GM10847 (cell line): ENCODE measurements at regions not wholly inside any gene's neighbourhood (a gene's known extent, or its start where the extent isn't known, plus 50 kb on each side); places are given as distances from the start of the nearest gene placed in this dataset.

Experiments used
- POLR2A ChIP-seq: IDR thresholded peaks from 2 replicates; pipeline ENCODE4 v1.6.1; 2011; ENCODE audit not compliant: insufficient read length; ENCODE audit errors: extremely low read depth

DNA sequence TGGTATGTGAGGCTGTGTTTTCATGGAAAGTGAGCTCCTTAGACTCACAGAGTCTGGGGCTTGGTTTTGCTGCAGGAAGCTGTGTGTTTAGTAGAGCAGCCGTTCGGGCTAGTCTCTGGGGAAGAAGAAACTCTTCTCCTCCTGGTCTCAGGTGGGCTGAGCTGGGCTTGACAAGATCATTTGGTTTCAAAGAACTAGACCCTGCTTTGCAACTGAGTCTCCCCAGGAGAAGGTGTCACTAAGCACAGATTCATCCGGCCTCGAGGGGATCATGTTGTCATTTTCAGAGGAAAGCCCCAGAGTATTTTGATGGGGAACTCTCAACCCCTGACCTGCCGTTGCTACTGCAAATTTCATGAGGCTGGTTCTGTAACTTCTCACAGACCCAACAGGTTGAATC lies 188.5 kb downstream of the FAM43A start:
- no peak for TF ChIP-seq POLR2A

DNA sequence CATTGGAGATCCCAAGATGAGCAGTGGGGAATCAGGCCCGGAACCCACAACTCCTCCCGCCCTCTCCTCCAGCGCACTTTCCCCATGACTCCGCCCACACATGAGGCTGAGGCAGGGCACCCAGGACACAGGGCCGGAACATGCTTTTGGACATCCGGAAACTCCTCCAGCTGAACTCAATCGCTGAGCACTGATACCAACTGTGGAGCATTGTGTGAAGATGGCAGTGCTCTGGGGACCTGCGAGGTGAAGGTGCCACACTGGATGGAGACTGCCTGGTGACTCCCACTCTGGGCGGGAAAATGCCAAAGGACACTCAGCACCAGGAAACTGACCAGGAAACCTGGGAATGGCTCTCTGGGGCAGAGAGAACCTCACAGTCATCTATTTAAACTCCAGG lies 189.1 kb downstream of the FAM43A start:
- no peak for TF ChIP-seq POLR2A

DNA sequence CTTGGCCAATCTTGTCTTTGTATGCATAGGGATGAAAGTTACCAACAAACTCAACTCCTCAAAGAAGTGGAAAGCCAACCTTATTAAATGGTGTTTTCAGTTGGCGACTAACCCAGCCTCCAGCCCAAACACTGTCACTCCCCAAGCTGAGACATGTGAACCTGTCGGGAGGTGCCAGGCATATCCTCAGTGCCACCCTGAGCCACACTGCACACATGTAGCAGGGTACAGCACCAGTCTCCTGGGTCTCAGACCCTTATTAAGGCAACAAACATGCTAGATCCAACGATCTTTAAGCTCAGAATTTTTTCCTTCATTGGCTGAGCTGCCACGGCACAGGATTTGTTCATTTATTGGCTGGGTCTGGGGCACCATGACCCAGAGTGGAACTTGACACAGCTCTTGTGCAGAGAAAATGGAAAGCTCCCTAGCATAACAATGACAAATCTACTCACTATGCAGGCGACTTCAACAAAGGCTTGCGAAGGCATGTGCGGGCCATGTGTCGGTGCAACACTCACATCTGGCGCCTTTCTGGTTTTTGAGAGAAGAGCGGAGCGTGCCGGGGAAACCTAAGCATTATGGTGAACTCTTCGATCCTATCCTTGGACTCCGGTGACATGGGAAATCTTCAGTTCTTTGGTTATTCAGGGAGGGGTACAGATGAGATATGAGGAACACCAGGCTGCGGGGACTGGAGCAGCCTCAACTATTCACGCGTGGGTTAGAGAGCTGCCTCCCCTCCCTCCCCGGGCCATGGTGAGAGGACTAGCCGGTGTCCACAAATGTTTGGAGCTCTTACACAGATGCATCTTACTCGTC lies 190.1 kb downstream of the FAM43A start:
- no peak for TF ChIP-seq POLR2A

DNA sequence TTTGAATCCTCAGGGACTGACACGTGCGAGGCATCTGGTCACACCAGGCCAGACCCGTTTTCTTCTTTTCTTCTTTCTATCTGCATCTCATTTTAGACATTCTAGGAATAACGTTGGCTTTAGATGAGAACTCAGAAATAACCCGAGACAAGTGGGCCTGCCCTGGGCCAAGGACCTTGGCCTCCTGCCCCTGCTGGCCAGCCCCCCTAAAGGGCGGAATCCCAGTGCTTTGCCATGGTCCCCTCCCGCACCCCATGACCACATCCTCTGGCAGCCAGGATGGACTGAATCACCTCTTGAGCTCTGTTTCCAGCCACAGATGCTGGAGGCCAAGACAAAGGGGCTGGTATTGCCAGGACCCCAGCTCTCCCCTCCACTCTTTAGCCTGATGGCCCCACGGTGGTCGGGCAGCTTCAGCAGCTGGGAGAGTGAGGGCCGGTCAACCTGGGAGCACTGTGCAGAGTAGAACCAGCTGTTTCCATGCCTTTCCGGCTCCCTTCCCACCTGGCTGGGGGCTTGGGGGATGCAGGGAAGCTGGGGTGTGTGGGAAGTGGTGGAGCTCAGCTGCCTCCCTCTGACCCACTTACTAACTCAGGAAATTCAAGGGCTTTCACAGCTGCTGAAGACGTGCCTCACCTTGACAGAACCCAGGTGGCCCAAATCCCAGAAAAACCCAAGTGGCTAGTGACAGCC lies 190.9 kb downstream of the FAM43A start:
- TF ChIP-seq POLR2A: no peak

DNA sequence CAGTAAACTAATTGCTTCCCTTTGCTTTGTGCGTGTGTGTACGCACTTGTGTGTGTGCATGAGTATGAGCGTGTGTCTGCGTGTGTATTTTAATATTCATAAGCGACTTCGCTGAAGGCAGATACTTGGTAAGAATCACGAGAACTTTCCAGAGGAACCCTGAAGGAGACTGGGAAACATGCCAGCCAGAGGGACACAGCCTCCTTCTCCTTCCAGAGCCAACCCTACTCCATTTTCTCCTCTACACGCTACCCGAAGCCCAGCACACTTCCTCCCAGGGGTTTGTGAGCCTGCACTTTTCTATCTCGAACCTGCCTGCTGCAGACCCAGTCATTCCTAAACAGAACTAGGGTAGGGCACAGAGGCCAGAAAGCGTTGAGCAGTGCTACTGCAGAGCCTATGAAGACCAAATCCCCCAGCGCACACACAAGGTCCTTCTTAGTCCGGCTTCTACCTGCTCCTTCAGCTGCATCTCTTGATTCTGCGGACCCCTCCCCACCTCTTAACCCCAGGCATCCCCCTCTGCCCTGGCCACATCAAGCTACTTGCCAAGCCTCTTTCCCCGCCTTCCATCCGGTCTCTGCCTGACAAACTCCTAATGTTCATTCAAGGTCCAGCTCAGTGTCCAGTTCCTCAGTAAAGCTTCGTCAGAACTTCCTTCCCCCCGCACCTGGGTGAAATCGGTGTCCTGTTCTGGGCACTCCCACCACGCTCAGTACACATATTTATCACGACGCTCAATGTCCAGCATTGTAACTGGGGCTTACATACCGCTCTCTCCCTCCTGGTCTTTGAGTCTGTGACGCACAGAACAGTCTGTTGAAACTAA lies 191.8 kb downstream of the FAM43A start:
- TF ChIP-seq POLR2A: no peak

DNA sequence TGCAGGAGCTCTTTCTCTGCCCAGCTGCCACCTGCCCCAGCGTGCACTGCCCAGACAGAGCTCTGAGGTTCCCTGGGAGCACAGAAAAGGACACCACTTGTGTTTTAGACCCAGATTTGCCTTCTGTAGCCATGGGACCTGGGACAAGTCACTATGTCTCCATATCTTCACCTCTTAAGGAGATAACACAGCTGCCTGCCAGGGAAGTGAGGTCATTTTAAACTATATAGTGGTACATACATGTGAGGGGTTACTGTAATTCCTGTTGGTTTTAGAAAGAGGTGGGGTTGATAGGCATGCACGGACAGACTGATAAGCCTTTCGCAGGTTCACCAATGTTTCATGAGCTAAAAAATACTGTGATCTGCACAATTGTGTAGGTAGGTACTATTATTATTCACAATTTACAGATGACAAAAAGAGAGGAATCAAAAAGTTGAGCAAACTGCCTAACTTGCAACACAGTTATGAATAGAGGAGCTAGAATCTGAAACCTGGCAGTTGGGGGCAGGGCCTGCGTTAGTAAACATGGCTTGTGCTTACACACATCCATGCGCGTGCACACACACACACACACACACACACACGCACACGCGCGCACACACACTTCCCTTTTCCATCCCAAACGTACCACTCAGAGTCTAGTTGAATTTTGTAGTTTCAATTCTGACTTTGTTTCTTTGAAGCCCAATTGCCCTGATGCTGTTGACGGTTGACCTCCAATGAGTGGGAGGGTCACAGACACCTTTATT lies 193.6 kb downstream of the FAM43A start:
- TF ChIP-seq POLR2A: no peak

DNA sequence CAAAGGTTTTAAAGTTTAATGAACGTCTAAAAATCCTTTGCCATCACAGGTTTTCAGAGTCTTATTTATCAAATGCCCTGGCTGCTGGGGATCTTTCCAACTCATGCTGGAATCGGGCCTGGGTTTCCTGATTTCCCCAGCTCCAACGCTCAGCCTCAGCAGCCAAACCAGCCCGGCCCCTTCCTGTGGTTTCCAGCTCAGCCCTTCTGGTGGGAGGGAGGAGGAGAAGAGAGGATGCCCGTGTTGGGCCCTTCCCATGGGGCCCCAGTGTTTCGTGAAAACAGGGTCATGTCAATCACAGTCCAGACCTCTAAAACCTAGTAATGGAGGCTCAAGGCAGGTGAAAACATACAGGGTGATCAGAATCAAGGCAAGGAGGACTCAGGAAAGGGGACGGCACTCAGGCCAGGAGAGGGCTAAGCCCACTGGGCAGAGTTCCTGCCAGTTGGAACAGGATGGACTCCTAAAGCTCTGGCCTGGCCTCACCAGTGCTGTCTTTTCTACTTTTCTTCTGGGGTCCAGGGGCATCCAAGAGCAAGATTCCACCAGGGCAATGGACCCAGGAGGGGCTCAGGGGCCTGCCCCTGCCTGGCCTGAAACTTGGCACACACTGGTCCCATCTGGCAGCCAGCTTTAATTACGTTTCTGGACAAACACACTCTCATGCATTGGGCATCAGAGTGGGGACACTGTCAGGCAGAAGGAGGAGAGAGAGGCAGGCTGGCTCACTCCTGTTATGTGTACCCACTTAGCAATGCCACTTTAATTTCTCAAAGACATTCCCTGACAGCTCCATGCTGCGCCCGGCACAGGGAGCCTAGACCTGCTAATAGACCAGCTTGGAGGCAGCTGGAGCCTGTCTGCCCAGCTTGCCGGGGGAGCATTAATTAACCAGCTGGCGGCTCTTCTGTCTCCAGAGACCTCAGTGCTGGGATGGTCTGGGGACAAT lies 194.6 kb downstream of the FAM43A start:
- TF ChIP-seq POLR2A: no peak

DNA sequence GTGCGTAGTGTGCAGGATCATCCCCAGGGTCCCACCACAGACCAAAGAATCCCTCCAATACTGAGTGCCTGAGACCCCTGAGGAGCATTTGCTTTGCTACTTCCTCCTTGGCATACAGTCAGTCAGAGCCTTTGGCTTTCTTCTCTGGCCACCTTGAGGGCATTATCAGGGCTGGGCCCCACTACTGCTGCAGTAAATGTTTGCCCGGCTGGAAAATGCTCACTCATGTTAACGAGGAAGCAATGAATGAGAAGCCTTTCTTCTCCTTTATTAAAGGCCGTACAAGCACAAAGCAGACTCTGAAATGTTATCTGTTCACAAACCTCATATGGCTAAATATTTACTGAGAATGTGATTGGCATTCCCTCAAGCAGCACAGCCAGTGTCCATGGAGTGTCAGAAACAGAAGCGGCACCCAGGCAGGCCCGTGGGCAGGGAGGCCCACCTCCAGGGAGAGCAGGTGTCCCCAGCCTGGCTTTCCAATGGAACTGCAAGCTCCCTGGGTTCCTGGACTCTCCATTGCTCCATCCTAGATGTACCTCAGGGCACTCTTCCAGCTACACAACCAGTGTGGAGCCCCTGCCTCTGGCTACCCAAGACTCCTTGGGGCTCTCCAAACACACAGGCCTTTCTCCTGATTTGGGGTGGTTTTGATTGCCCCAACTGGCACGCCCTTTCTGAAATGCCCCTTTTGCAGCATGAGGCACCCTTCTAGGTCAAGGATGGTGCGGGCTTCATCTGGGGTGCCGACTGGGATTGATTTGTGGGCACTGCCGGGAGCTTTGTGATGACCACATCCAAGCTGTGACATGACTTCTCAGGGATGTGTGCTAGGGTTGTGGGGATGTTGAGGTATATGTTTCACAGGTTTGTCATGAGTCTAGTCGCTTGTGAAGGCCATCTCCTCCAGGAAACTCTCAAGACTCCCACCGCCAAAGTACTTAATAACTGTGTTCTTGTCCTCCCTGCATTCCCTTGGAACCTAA lies 195.6 kb downstream of the FAM43A start:
- no peak for TF ChIP-seq POLR2A

DNA sequence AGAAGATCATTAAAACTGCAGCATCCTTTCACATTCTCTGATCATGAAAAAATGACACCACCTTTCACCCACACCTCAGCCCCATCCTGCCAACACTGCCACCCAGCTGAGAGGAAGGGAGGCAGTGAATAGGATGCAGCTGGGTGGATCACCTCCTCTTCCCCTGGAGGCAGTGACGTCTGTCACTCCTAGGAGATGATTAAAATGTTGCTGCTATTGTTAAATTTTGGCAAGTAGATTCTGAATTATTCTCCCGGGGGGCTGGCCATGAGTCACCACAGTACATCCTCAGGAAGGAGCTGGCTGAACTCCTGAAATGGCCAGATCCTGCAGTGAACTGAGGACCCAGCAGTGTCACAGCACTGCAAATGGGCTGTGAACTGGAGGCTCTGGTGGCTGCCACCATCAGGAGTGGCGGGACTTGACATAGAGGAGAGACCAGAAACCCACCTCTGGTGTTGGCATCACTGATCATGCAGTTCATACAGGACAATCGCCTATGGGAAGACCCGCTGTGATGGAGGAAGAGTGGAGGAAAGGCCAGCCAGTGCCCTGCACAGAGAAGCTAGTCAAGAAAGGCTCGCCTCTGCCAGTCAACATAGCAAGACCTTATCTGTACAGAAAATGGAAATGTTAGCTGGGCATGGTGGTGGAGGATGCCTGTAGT lies 199.1 kb downstream of the FAM43A start:
- TF ChIP-seq POLR2A: no peak

DNA sequence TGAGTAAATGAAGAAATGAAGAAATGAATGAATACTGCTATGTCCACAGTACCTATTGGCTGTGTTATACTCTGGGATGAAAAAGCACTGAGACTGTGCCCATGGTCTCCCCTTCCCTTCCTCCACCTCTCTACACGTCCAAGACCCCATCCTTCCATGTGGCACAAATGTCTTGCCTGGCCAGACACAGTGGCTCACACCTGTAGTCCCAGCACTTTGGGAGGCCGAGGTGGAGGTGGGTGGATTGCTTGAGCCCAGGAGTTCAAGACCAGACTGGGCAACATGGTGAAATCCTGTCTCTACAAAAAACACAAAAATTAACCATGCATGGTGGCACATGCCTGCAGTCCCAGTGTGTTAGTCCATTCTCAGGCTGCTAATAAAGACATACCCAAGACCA lies 200.1 kb downstream of the FAM43A start:
- no peak for TF ChIP-seq POLR2A

DNA sequence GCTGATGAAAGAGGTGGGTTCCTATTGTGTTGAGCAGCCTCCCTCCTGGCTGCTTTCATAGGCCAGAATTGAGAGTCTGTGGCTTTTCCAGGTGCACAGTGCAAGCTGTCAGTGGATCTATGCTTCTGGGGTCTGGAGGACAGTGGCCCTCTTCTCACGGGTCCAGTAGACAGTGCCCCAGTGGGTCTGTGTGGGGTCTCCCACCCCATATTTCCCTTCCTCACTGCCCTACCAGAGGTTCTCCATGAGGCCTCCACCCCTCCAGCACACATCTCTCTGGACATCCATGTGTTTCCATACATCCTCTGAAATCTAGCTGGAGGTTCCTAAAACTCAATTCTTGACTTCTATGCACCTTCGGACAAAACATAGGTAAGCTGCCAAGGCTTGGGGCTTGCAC lies 201.2 kb downstream of the FAM43A start:
- TF ChIP-seq POLR2A: no peak

DNA sequence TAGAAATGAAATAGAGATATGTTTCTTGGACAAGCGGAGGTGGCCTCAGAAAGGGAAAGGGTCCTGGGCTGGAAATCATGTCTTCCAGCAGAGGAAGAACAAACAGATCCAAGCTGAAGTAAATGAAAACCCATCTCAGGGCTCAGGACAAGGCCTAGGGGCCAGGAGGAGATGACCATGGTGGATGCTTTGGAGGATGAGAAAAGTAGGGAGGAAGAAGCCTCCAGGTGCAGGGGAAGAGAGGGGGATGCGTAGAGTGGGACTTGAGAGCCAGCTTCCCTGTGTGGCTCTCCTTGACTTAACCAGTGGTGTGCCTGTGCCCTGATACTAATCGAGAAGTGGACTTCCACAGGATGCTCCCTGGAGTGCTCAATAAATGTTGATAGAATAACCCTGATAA lies 203.2 kb downstream of the FAM43A start:
- no peak for TF ChIP-seq POLR2A
